HEK293 (cell line): ENCODE measurements at regions not wholly inside any gene's neighbourhood (a gene's known extent, or its start where the extent isn't known, plus 50 kb on each side); places are given as distances from the start of the nearest gene placed in this dataset.

Source experiments
- CTCF ChIA-PET: fragments of 350-600 bp; formaldehyde crosslinking; extraction: SDS; loops from one replicate; lab custom pipeline; 2021; ENCODE audit warnings: antibody characterized with exemption; lab: Yijun Ruan, JAX
- POLR2A ChIA-PET: fragments of 300-600 bp; formaldehyde crosslinking; extraction: SDS; loops from one replicate; lab custom pipeline; 2020; ENCODE audit warnings: antibody characterized with exemption, inconsistent platforms; lab: Yijun Ruan, JAX
- H3K27ac ChIP-seq: fragments of 200-500 bp; sonication (Bioruptor generic); 2 replicates; pipeline ENCODE4 v1.5.1; 2014; ENCODE audit warnings: low read depth, low read length, control low read depth, inconsistent platforms; ENCODE audit errors: extremely low read depth
- H3K36me3 ChIP-seq, 2 experiments: fragments of 200-500 bp in 1 of 2; sonication (Bioruptor generic) in 1 of 2; 1 replicate in 1 of 2; 2 replicates in 1 of 2; pipeline ENCODE4 v1.5.1; 2014 to 2017; ENCODE audit warnings: inconsistent platforms in 2 of 2, low read length in 2 of 2; ENCODE audit not compliant: control insufficient read depth in 2 of 2, insufficient read depth in 1 of 2
- H3K4me1 ChIP-seq: fragments of 200-500 bp; sonication (Bioruptor generic); 2 replicates; pipeline ENCODE4 v1.5.1; 2014; ENCODE audit warnings: mild to moderate bottlenecking, low read length, inconsistent platforms; ENCODE audit not compliant: control insufficient read depth, insufficient read depth
- H3K4me3 ChIP-seq: 2 replicates; pipeline ENCODE4 v1.5.1; 2011; ENCODE audit warnings: low read depth, mild to moderate bottlenecking, control low read depth, low read length, moderate library complexity
- H3K9me3 ChIP-seq: fragments of 200-500 bp; sonication (Bioruptor generic); 2 replicates; pipeline ENCODE4 v1.5.1; 2014; ENCODE audit warnings: low read depth, low read length, inconsistent platforms; ENCODE audit not compliant: control insufficient read depth, insufficient read depth
- ELK4 ChIP-seq: IDR thresholded peaks from 2 replicates; pipeline ENCODE4 v1.6.1; 2011; ENCODE audit warnings: mild to moderate bottlenecking, low read depth, low read length, borderline replicate concordance
- GLI4 ChIP-seq: fragments of 450-650 bp; formaldehyde crosslinking; IDR thresholded peaks from 2 replicates; pipeline ENCODE4 v1.5.1; 2016; ENCODE audit warnings: missing biosample characterization, missing genetic modification characterization
- RBAK ChIP-seq: fragments of 450-650 bp; formaldehyde crosslinking; IDR thresholded peaks from 2 replicates; pipeline ENCODE4 v1.5.1; 2016; ENCODE audit warnings: missing biosample characterization, missing genetic modification characterization
- SP2 ChIP-seq: fragments of 450-650 bp; formaldehyde crosslinking; IDR thresholded peaks from 2 replicates; pipeline ENCODE4 v1.5.1; 2016; ENCODE audit warnings: missing biosample characterization, missing genetic modification characterization
- TSHZ1 ChIP-seq: fragments of 450-650 bp; formaldehyde crosslinking; IDR thresholded peaks from 2 replicates; pipeline ENCODE4 v1.5.1; 2016; ENCODE audit warnings: missing biosample characterization, missing genetic modification characterization, borderline replicate concordance
- ZIC2 ChIP-seq: fragments of 450-650 bp; formaldehyde crosslinking; IDR thresholded peaks from 2 replicates; pipeline ENCODE4 v1.5.1; 2016; ENCODE audit warnings: missing biosample characterization, missing genetic modification characterization
- ZNF112 ChIP-seq: fragments of 450-650 bp; formaldehyde crosslinking; IDR thresholded peaks from 2 replicates; pipeline ENCODE4 v1.5.0; 2017; ENCODE audit warnings: missing biosample characterization, missing genetic modification characterization
- ZNF146 ChIP-seq: fragments of 450-650 bp; formaldehyde crosslinking; IDR thresholded peaks from 2 replicates; pipeline ENCODE4 v1.5.1; 2016; ENCODE audit warnings: missing biosample characterization, missing genetic modification characterization
- ZNF169 ChIP-seq: fragments of 450-650 bp; formaldehyde crosslinking; IDR thresholded peaks from 2 replicates; pipeline ENCODE4 v1.5.1; 2016; ENCODE audit warnings: missing biosample characterization, missing genetic modification characterization
- ZNF2 ChIP-seq: fragments of 450-650 bp; formaldehyde crosslinking; IDR thresholded peaks from 2 replicates; pipeline ENCODE4 v1.5.1; 2016; ENCODE audit warnings: missing biosample characterization, missing genetic modification characterization
- ZNF350 ChIP-seq: fragments of 450-650 bp; formaldehyde crosslinking; IDR thresholded peaks from 2 replicates; pipeline ENCODE4 v1.5.0; 2017; ENCODE audit warnings: missing biosample characterization, mild to moderate bottlenecking, missing genetic modification characterization
- ZNF362 ChIP-seq: fragments of 450-650 bp; formaldehyde crosslinking; IDR thresholded peaks from 2 replicates; pipeline ENCODE4 v1.5.1; 2016; ENCODE audit warnings: missing biosample characterization, missing genetic modification characterization
- ZNF366 ChIP-seq: fragments of 450-650 bp; formaldehyde crosslinking; conservative IDR thresholded peaks from 2 replicates; pipeline ENCODE4 v1.5.1; 2016; ENCODE audit warnings: missing biosample characterization, missing genetic modification characterization
- ZNF510 ChIP-seq: fragments of 450-650 bp; formaldehyde crosslinking; IDR thresholded peaks from 2 replicates; pipeline ENCODE4 v1.5.1; 2018; ENCODE audit warnings: mild to moderate bottlenecking, missing genetic modification characterization, missing biosample characterization; ENCODE audit not compliant: insufficient replicate concordance
- ZNF600 ChIP-seq: fragments of 450-650 bp; formaldehyde crosslinking; IDR thresholded peaks from 2 replicates; pipeline ENCODE4 v1.5.1; 2016; ENCODE audit warnings: missing biosample characterization, missing genetic modification characterization
- ZNF623 ChIP-seq: fragments of 450-650 bp; formaldehyde crosslinking; IDR thresholded peaks from 2 replicates; pipeline ENCODE4 v1.5.1; 2016; ENCODE audit warnings: missing biosample characterization, missing genetic modification characterization
- ZNF629 ChIP-seq: fragments of 450-650 bp; formaldehyde crosslinking; IDR thresholded peaks from 2 replicates; pipeline ENCODE4 v1.5.1; 2017; ENCODE audit warnings: missing biosample characterization, missing genetic modification characterization
- ZNF747 ChIP-seq: fragments of 450-650 bp; formaldehyde crosslinking; IDR thresholded peaks from 2 replicates; pipeline ENCODE4 v1.5.1; 2016; ENCODE audit warnings: missing biosample characterization, missing genetic modification characterization
- ZSCAN4 ChIP-seq: fragments of 450-650 bp; formaldehyde crosslinking; IDR thresholded peaks from 2 replicates; pipeline ENCODE4 v1.5.1; 2017; ENCODE audit warnings: missing biosample characterization, missing genetic modification characterization
- ZXDB ChIP-seq: fragments of 450-650 bp; formaldehyde crosslinking; IDR thresholded peaks from 2 replicates; pipeline ENCODE4 v1.5.1; 2016; ENCODE audit warnings: missing biosample characterization, missing genetic modification characterization

GRCh38 chr9:136603216-136603615 is 57.4 kb upstream of the NOTCH1 start:
- H3K9me3 ChIP-seq: no peaks in the 10 kb centered on the region
- POLR2A ChIA-PET: interaction anchor here (0.8 kb wide), 1 partner anchor 15 kb away, joined by 3 read pairs; no protein-coding TSS in a partner anchor
- CTCF ChIA-PET: interaction anchor here (0.6 to 1.5 kb wide), 3 partner anchors 55 to 115 kb away, joined by 3 to 5 read pairs (median 3); no protein-coding TSS in a partner anchor
- H3K4me1 ChIP-seq: no peaks in the 10 kb centered on the region
- H3K36me3 ChIP-seq: no peaks in the 10 kb centered on the region
- no peak for TF ChIP-seq RBAK (tag by site-specific recombination)
- TF ChIP-seq ZNF362 (tag by site-specific recombination): no peak
- TF ChIP-seq ZNF169 (tag by site-specific recombination): no peak
- no peak for TF ChIP-seq TSHZ1 (tag by site-specific recombination)
- TF ChIP-seq ZNF510: no peak
- no peak for TF ChIP-seq ZNF146 (tag by site-specific recombination)
- TF ChIP-seq ZXDB: no peak
- no peak for TF ChIP-seq ZNF600 (tag by site-specific recombination)
- TF ChIP-seq ZNF112: no peak
- no peak for TF ChIP-seq ZNF747 (tag by site-specific recombination)
- TF ChIP-seq ZIC2 (tag by site-specific recombination): no peak
- no peak for TF ChIP-seq GLI4 (tag by site-specific recombination)
- no peak for TF ChIP-seq ZNF350 (tag by site-specific recombination)
- TF ChIP-seq ZSCAN4 (tag by site-specific recombination): no peak
- TF ChIP-seq SP2 (tag by site-specific recombination): no peak
- TF ChIP-seq ZNF623 (tag by site-specific recombination): no peak
- no peak for TF ChIP-seq ZNF629 (tag by site-specific recombination)
- TF ChIP-seq ELK4: no peak
- no peak for TF ChIP-seq ZNF2
- TF ChIP-seq ZNF366 (tag by site-specific recombination): no peak
- H3K27ac ChIP-seq: no peak overlapping the region
- no peak overlapping the region for H3K4me3 ChIP-seq
